ENCODE measurements at regions not wholly inside any gene's neighbourhood (a gene's known extent, or its start where the extent isn't known, plus 50 kb on each side); places are given as distances from the start of the nearest gene placed in this dataset.
"Not testable (repeated sequence)": the region's sequence is repeated elsewhere in the genome, so short reads cannot be mapped to it uniquely, and the experiment has no call there.

- Histone ChIP-seq H3K27me3 (ENCODE audit: insufficient read depth, low read depth) (no peaks in the 10 kb centered on the region), H2AFZ (ENCODE audit: low read depth) (no peak overlapping the region), H3K4me3 (IDR thresholded peaks at IDR 0.05; ENCODE audit: insufficient read depth, low read depth, low read length) (no peak overlapping the region), H3K9ac (no peak overlapping the region), H3K4me2 (no peak overlapping the region), H3K79me2 (ENCODE audit: insufficient read depth, low read depth) (no peaks in the 10 kb centered on the region), H3K27ac (no peak overlapping the region), H3K4me1 (ENCODE audit: low read depth, poor library complexity, severe bottlenecking) (no peaks in the 10 kb centered on the region), H3K36me3 (ENCODE audit: insufficient read depth) (no peaks in the 10 kb centered on the region), H4K20me1 (ENCODE audit: insufficient read depth) (no peaks in the 10 kb centered on the region)
- no peak for TF ChIP-seq CTCF (conservative IDR thresholded peaks at IDR 0.05; ENCODE audit: low read depth, low read length)
These were observed 1139.3 kb downstream of the HACE1 start for GRCh38 chr6:103720393-103720792.

GRCh38 chr6:103719545-103719944 lies 1140.2 kb downstream of the HACE1 start:
- H3K4me3 ChIP-seq (IDR thresholded peaks at IDR 0.05; ENCODE audit: insufficient read depth, low read depth, low read length) = no peak overlapping the region
- no peaks in the 10 kb centered on the region for H4K20me1 ChIP-seq (ENCODE audit: insufficient read depth)
- H3K4me1 ChIP-seq (ENCODE audit: low read depth, poor library complexity, severe bottlenecking) = no peaks in the 10 kb centered on the region
- no peak for TF ChIP-seq CTCF (conservative IDR thresholded peaks at IDR 0.05; ENCODE audit: low read depth, low read length)
- H3K27me3 ChIP-seq (ENCODE audit: insufficient read depth, low read depth) = no peaks in the 10 kb centered on the region
- no peak overlapping the region for H3K27ac ChIP-seq
- H3K9ac ChIP-seq = no peak overlapping the region
- H3K36me3 ChIP-seq (ENCODE audit: insufficient read depth) = no peaks in the 10 kb centered on the region
- no peak overlapping the region for H2AFZ ChIP-seq (ENCODE audit: low read depth)
- no peaks in the 10 kb centered on the region for H3K79me2 ChIP-seq (ENCODE audit: insufficient read depth, low read depth)
- H3K4me2 ChIP-seq = no peak overlapping the region

- Histone ChIP-seq H3K27ac (no peak overlapping the region), H4K20me1 (ENCODE audit: insufficient read depth) (no peaks in the 10 kb centered on the region), H3K36me3 (ENCODE audit: insufficient read depth) (no peaks in the 10 kb centered on the region), H3K4me1 (ENCODE audit: low read depth, poor library complexity, severe bottlenecking) (no peaks in the 10 kb centered on the region), H3K27me3 (ENCODE audit: insufficient read depth, low read depth) (no peaks in the 10 kb centered on the region), H3K79me2 (ENCODE audit: insufficient read depth, low read depth) (no peaks in the 10 kb centered on the region), H3K4me2 (no peak overlapping the region), H3K4me3 (IDR thresholded peaks at IDR 0.05; ENCODE audit: insufficient read depth, low read depth, low read length) (no peak overlapping the region), H2AFZ (ENCODE audit: low read depth) (no peak overlapping the region), H3K9ac (no peak overlapping the region)
- TF ChIP-seq CTCF (conservative IDR thresholded peaks at IDR 0.05; ENCODE audit: low read depth, low read length) = no peak
These were observed 1144.5 kb downstream of the HACE1 start for GRCh38 chr6:103715269-103715668.

GRCh38 chr6:103709236-103709635 lies 1150.5 kb downstream of the HACE1 start:
- H3K4me2 ChIP-seq; H3K79me2 ChIP-seq (ENCODE audit: insufficient read depth, low read depth); H4K20me1 ChIP-seq (ENCODE audit: insufficient read depth); H3K27me3 ChIP-seq (ENCODE audit: insufficient read depth, low read depth); H3K4me1 ChIP-seq (ENCODE audit: low read depth, poor library complexity, severe bottlenecking); H3K9ac ChIP-seq; H2AFZ ChIP-seq (ENCODE audit: low read depth); H3K27ac ChIP-seq; H3K4me3 ChIP-seq (IDR thresholded peaks at IDR 0.05; ENCODE audit: insufficient read depth, low read depth, low read length); H3K36me3 ChIP-seq (ENCODE audit: insufficient read depth): not testable (repeated sequence)

- no peaks in the 10 kb centered on the region for H3K4me1 ChIP-seq (ENCODE audit: low read depth, poor library complexity, severe bottlenecking)
- no peaks in the 10 kb centered on the region for H3K36me3 ChIP-seq (ENCODE audit: insufficient read depth)
- no peak overlapping the region for H3K4me2 ChIP-seq
- no peak overlapping the region for H3K27ac ChIP-seq
- no peak overlapping the region for H3K4me3 ChIP-seq (IDR thresholded peaks at IDR 0.05; ENCODE audit: insufficient read depth, low read depth, low read length)
- H4K20me1 ChIP-seq (ENCODE audit: insufficient read depth) = no peaks in the 10 kb centered on the region
- TF ChIP-seq CTCF (conservative IDR thresholded peaks at IDR 0.05; ENCODE audit: low read depth, low read length) = no peak
- H3K27me3 ChIP-seq (ENCODE audit: insufficient read depth, low read depth) = no peaks in the 10 kb centered on the region
- no peak overlapping the region for H3K9ac ChIP-seq
- no peak overlapping the region for H2AFZ ChIP-seq (ENCODE audit: low read depth)
- no peaks in the 10 kb centered on the region for H3K79me2 ChIP-seq (ENCODE audit: insufficient read depth, low read depth)
These were observed 1152.0 kb downstream of the HACE1 start for GRCh38 chr6:103707596-103708325.
